HEK293T (cell line): ENCODE measurements at regions not wholly inside any gene's neighbourhood (a gene's known extent, or its start where the extent isn't known, plus 50 kb on each side); places are given as distances from the start of the nearest gene placed in this dataset.

Experiments
- CTCF ChIA-PET: fragments of 350-600 bp; formaldehyde crosslinking; extraction: SDS; loops from one replicate; lab custom pipeline; 2021; ENCODE audit warnings: antibody characterized with exemption, inconsistent platforms; lab: Yijun Ruan, JAX
- POLR2A ChIA-PET: fragments of 350-600 bp; formaldehyde crosslinking; extraction: SDS; loops from one replicate; lab custom pipeline; 2020; ENCODE audit warnings: antibody characterized with exemption, inconsistent platforms; lab: Yijun Ruan, JAX
- DNase-seq: peaks from one replicate; pipeline ENCODE4 v3.0.0; 2012; ENCODE audit warnings: mixed read lengths; ENCODE audit errors: extremely low spot score
- ARNT ChIP-seq: fragments of 450-650 bp; IDR thresholded peaks from 2 replicates; pipeline ENCODE4 v1.6.1; 2017; ENCODE audit warnings: mild to moderate bottlenecking
- BHLHE40 ChIP-seq: fragments of 450-650 bp; IDR thresholded peaks from 2 replicates; pipeline ENCODE4 v1.6.1; 2016; ENCODE audit warnings: mild to moderate bottlenecking, moderate library complexity, borderline replicate concordance
- CTBP1 ChIP-seq: fragments of 450-650 bp; IDR thresholded peaks from 2 replicates; pipeline ENCODE4 v1.6.1; 2016; ENCODE audit warnings: borderline replicate concordance
- ELF4 ChIP-seq: fragments of 450-650 bp; IDR thresholded peaks from 2 replicates; pipeline ENCODE4 v1.6.1; 2017; ENCODE audit warnings: antibody characterized with exemption
- FOXA1 ChIP-seq: fragments of 450-650 bp; IDR thresholded peaks from 2 replicates; pipeline ENCODE4 v1.6.1; 2016; ENCODE audit warnings: mild to moderate bottlenecking
- FOXK2 ChIP-seq: fragments of 450-650 bp; IDR thresholded peaks from 2 replicates; pipeline ENCODE4 v1.6.1; 2016; ENCODE audit warnings: mild to moderate bottlenecking
- FOXM1 ChIP-seq: fragments of 450-650 bp; IDR thresholded peaks from 2 replicates; pipeline ENCODE4 v1.6.1; 2017; ENCODE audit warnings: mild to moderate bottlenecking, borderline replicate concordance
- HDGF ChIP-seq: fragments of 450-650 bp; IDR thresholded peaks from 2 replicates; pipeline ENCODE4 v1.6.1; 2017; ENCODE audit warnings: antibody characterized with exemption, borderline replicate concordance
- L3MBTL2 ChIP-seq: fragments of 450-650 bp; conservative IDR thresholded peaks from 2 replicates; pipeline ENCODE4 v1.6.1; 2016; ENCODE audit warnings: mild to moderate bottlenecking
- LEF1 ChIP-seq: fragments of 450-650 bp; IDR thresholded peaks from 2 replicates; pipeline ENCODE4 v1.6.1; 2017; ENCODE audit warnings: mild to moderate bottlenecking, borderline replicate concordance
- NFRKB ChIP-seq: fragments of 450-650 bp; IDR thresholded peaks from 2 replicates; pipeline ENCODE4 v1.6.1; 2016; ENCODE audit warnings: mild to moderate bottlenecking, moderate library complexity
- SP1 ChIP-seq: fragments of 450-650 bp; IDR thresholded peaks from 2 replicates; pipeline ENCODE4 v1.6.1; 2017
- SUZ12 ChIP-seq: fragments of 450-650 bp; IDR thresholded peaks from 2 replicates; pipeline ENCODE4 v1.6.1; 2016; ENCODE audit warnings: mild to moderate bottlenecking
- TARDBP ChIP-seq: fragments of 450-650 bp; IDR thresholded peaks from 2 replicates; pipeline ENCODE4 v1.6.1; 2016
- ZNF384 ChIP-seq: fragments of 450-650 bp; IDR thresholded peaks from 2 replicates; pipeline ENCODE4 v1.6.1; 2016
- TF ChIP-seq, protein P1 (sequence below): fragments of 450-650 bp; IDR thresholded peaks from 2 replicates; pipeline ENCODE4 v1.6.1; 2016

DNA sequence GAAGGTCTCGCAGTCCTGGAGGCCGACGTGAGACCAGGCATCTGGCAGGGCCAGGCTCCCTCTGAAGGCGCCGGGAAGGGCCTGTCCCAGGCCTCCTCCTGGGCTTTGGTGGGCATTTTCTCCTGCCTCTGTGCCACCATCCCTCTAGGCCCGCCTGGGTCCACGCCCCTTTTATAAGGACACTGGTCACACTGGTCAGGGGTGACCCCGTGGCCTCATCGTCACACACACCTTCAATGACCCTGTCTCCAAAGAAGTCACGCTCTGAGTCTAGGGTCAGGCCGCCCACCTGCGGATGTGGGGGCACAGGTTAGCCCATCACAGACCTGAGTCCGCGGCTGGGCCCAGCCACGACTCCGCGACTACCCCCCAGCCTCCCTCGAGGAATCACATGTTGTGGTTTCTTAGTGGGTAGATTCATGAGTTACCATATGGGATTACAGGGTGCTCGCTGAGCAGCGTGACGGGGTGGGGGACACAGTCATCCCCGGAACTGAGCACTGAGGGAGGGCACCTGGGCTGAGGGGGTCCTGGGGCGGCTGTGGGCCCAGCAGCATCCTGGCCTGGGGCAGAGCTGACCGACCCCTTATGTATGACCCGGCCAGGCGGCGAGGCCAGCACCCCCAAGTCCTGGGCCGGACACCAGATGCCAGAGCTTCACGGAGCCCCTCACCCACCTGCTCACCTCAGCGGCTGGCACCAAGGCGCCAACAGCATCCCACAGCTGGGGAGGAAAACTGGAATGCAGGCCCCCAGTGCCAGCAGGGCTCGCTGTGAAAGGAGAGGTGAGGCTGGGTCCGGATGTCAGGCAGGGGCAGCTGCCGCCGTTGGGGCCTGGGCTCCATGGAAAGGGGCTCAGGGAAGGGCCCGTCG is 115.9 kb downstream of the DLL1 start:
- DNase-seq = no peak
- ChIA-PET POLR2A (no interaction called here), CTCF (no interaction called here)
- TF ChIP-seq ZNF384 = no peak
- TF ChIP-seq FOXM1 = no peak
- no peak for TF ChIP-seq SUZ12
- TF ChIP-seq LEF1 = no peak
- TF ChIP-seq, protein P1, sequence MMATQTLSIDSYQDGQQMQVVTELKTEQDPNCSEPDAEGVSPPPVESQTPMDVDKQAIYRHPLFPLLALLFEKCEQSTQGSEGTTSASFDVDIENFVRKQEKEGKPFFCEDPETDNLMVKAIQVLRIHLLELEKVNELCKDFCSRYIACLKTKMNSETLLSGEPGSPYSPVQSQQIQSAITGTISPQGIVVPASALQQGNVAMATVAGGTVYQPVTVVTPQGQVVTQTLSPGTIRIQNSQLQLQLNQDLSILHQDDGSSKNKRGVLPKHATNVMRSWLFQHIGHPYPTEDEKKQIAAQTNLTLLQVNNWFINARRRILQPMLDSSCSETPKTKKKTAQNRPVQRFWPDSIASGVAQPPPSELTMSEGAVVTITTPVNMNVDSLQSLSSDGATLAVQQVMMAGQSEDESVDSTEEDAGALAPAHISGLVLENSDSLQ = no peak
- no peak for TF ChIP-seq TARDBP
- no peak for TF ChIP-seq FOXK2
- TF ChIP-seq ELF4 = no peak
- no peak for TF ChIP-seq CTBP1
- no peak for TF ChIP-seq L3MBTL2
- TF ChIP-seq HDGF = no peak
- no peak for TF ChIP-seq NFRKB
- no peak for TF ChIP-seq ARNT
- no peak for TF ChIP-seq BHLHE40
- no peak for TF ChIP-seq FOXA1
- TF ChIP-seq SP1 = no peak

DNA sequence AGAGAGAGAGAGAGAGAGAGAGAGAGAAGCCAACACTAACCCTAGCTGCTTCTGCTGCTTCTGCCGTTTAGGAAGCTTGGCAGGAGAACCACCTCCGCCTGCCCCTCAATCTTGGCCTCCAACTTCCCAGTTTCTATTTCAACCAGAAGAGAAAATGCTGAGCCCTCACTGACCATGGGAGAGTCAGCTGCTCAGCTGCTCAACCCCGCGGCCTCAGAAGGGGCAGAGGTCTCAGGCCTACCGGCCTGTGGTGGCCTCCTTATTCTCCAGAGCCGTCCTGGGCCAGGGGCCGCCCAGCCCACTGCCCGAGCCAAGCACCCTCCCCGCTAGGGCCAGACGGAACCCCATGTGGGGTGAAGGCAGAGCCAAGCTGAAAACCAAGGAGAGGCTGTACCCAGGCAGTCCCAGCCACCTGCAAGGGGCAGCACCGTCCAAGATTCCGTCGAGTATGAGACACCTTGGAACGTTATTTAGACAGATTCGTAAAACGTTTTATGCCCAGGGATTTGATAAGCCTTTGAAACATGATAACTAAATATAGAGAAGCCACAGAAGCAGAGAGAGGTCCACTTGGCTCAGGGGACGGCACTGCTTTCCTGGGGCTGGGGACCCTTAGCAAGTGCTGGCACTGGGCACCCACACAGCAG is 116.6 kb downstream of the DLL1 start:
- POLR2A ChIA-PET = no interaction called here
- DNase-seq = no peak
- no peak for TF ChIP-seq FOXK2
- TF ChIP-seq FOXA1 = no peak
- TF ChIP-seq BHLHE40 = no peak
- TF ChIP-seq ZNF384 = no peak
- TF ChIP-seq FOXM1 = no peak
- TF ChIP-seq LEF1 = no peak
- no peak for TF ChIP-seq ELF4
- TF ChIP-seq, protein P1 = no peak
- TF ChIP-seq TARDBP = no peak
- no peak for TF ChIP-seq ARNT
- TF ChIP-seq NFRKB = no peak
- CTCF ChIA-PET = no interaction called here

DNA sequence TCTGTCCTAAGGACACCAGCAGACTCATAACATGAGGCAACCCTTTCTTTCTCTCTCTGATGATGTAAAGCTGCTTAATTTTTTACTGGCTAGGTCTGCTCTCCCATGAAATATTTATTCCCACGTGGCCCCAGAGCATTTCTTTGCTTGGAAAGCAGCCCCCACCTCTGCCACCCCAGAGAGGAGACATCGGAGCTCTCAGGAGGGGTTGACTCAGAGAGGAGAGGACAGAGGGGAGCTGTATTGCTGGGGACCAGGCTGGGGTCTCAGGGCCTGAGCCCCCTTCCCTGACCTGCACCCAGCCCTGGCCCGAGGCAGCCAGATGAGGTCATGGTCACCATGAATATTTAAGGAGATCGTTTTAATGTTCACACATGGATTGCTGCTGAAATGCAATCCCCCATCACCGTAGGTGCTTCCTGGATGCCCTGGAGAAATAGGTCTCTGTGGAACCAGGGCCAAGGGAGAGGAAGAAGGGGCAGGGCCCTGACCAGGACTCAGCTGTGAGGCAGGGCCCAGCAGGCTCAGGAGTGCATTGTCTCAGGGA is 117.5 kb downstream of the DLL1 start:
- TF ChIP-seq NFRKB = no peak
- TF ChIP-seq SUZ12 = no peak
- no peak for TF ChIP-seq CTBP1
- no peak for TF ChIP-seq ZNF384
- TF ChIP-seq FOXM1 = no peak
- no peak for TF ChIP-seq FOXA1
- TF ChIP-seq ARNT = no peak
- TF ChIP-seq LEF1 = no peak
- TF ChIP-seq L3MBTL2 = no peak
- no peak for TF ChIP-seq HDGF
- no peak for DNase-seq
- ChIA-PET POLR2A (no interaction called here), CTCF (interaction anchor here (0.7 kb wide), 1 partner anchor 13 kb away, joined by 3 read pairs; no protein-coding TSS in a partner anchor)

DNA sequence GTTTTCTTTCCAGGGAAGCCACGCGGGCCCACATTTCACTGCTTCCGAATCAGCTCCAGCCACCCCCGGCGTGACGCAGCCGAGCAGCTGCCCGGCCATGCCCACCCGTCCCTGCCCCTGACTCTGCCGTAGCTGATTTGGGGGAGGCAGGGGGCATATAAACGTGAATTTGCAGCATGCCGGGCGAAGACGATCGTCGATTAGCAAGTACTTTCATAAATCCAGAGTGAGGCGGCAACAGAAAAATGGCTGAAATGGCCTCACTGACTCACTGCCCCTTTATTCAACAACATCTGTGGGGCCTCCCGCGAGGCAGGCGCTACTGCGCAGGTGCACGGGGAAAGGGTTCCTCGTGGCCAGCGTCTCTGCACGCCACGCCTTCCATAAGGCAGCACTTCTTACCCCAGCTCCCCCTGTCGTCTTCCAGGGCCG is 118.0 kb downstream of the DLL1 start:
- TF ChIP-seq CTBP1 (no peak), ARNT (no peak), SP1 (no peak)
- TF ChIP-seq, protein P1 = no peak
- CTCF ChIA-PET = no interaction called here
- POLR2A ChIA-PET = no interaction called here
- DNase-seq = no peak

DNA sequence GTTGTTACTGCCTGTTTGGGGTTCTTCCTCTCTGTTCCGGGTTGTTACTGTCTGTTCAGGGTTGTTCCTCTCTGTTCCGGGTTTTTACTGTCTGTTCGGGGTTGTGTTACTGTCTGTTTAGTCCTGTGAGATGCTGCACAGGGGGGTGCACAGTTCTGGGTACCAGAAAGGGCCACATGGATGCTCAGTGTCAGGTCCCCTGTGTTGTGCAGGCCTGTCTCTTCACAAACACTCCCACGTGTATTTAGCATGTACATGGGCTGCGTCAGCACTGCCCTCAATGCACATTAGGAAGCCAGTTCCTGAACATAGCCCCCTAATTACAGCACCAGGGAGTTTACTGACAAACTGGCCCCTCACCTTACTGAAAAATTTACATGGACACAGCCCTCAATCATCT is 118.5 kb downstream of the DLL1 start:
- POLR2A ChIA-PET = no interaction called here
- no peak for DNase-seq

More for the DNA sequence above, 118.5 kb downstream of the DLL1 start:
- CTCF ChIA-PET = no interaction called here
- TF ChIP-seq HDGF = no peak
- TF ChIP-seq BHLHE40 = no peak
- no peak for TF ChIP-seq NFRKB
- no peak for TF ChIP-seq TARDBP
- TF ChIP-seq SP1 = no peak
- TF ChIP-seq L3MBTL2 = no peak
- TF ChIP-seq, protein P1 = no peak
- TF ChIP-seq LEF1 = no peak
- no peak for TF ChIP-seq FOXM1
- TF ChIP-seq ARNT = no peak
- TF ChIP-seq CTBP1 = no peak
- no peak for TF ChIP-seq FOXK2
- no peak for TF ChIP-seq ZNF384
